Testis (tissue), 2 donors: ENCODE measurements at regions not wholly inside any gene's neighbourhood (a gene's known extent, or its start where the extent isn't known, plus 50 kb on each side); places are given as distances from the start of the nearest gene placed in this dataset.
"Not testable (repeated sequence)": the region's sequence is repeated elsewhere in the genome, so short reads cannot be mapped to it uniquely, and the experiment has no call there.

Experiments
- DNase-seq: peaks from one replicate; pipeline ENCODE4 v3.0.0-alpha.2; 2019
- H3K27ac ChIP-seq, 2 donors: fragments of 200-600 bp; sonication (generic); one replicate each; pipeline ENCODE4 v1.5.1; 2019
- H3K27me3 ChIP-seq: fragments of 200-600 bp; sonication (generic); one replicate; pipeline ENCODE4 v1.5.1; 2019
- H3K36me3 ChIP-seq: fragments of 200-600 bp; sonication (generic); one replicate; pipeline ENCODE4 v1.5.1; 2017; ENCODE audit warnings: low read depth; ENCODE audit errors: missing control alignments
- H3K4me1 ChIP-seq: fragments of 200-600 bp; sonication (generic); one replicate; pipeline ENCODE4 v1.5.1; 2019
- H3K4me3 ChIP-seq, 2 donors: fragments of 200-600 bp; sonication (generic); one replicate each; pipeline ENCODE4 v1.5.1; 2017 to 2019
- H3K9me3 ChIP-seq: fragments of 200-600 bp; sonication (generic); one replicate; pipeline ENCODE4 v1.5.1; 2017
- POLR2A ChIP-seq: fragments of 450-650 bp; IDR thresholded peaks from one replicate; pipeline ENCODE4 v1.6.1; 2017; ENCODE audit warnings: antibody characterized with exemption, mild to moderate bottlenecking, moderate library complexity
- WGBS, 2 donors: methylation state at CpG; one replicate each; pipeline ENCODE4 v1.1.5; 2018; 5-methylcytosine and 5-hydroxymethylcytosine counted together
- intact Hi-C: fragments of 100-400 bp; cut with DNase I; formaldehyde crosslinking; loops from one replicate; pipeline ENCODE4 v1.15.1; 2023; ENCODE audit warnings: low total_unique reads
- TF ChIP-seq, protein P1 (sequence below), 3 experiments: fragments of 450-650 bp in 2 of 3; fragments of 200-600 bp in 1 of 3; sonication (generic) in 1 of 3; IDR thresholded peaks; one replicate each; pipeline ENCODE4 v1.5.1; 2016 to 2019; ENCODE audit warnings: antibody characterized with exemption in 3 of 3, mild to moderate bottlenecking in 2 of 3, moderate library complexity in 1 of 3

DNA sequence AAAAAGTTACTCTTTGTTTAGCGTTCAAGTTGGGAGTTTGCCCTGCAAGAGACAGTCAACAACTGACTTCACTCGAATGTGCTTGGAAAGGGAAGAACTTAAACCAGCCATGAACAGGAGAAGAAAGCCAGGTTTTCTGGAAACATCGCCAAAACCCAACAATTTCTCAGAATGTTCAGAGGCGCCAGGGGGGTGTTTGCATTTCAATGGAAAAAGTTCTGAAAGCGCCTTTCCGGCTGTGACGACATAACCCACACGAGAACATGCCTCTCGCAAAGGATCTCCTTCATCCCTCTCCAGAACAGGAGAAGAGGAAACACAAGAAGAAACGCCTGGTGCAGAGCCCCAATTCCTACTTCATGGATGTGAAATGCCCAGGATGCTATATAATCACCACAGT is 78.1 kb upstream of the ADGRA3 start:
- Histone ChIP-seq H3K9me3 (no peaks in the 10 kb centered on the region), H3K27ac (no peak overlapping the region), H3K27me3 (no peaks in the 10 kb centered on the region), H3K4me3 (no peak overlapping the region), H3K4me1 (no peaks in the 10 kb centered on the region), H3K36me3 (no peaks in the 10 kb centered on the region)
- intact Hi-C loops = no loop called here
- TF ChIP-seq POLR2A = no peak
- TF ChIP-seq, protein P1, sequence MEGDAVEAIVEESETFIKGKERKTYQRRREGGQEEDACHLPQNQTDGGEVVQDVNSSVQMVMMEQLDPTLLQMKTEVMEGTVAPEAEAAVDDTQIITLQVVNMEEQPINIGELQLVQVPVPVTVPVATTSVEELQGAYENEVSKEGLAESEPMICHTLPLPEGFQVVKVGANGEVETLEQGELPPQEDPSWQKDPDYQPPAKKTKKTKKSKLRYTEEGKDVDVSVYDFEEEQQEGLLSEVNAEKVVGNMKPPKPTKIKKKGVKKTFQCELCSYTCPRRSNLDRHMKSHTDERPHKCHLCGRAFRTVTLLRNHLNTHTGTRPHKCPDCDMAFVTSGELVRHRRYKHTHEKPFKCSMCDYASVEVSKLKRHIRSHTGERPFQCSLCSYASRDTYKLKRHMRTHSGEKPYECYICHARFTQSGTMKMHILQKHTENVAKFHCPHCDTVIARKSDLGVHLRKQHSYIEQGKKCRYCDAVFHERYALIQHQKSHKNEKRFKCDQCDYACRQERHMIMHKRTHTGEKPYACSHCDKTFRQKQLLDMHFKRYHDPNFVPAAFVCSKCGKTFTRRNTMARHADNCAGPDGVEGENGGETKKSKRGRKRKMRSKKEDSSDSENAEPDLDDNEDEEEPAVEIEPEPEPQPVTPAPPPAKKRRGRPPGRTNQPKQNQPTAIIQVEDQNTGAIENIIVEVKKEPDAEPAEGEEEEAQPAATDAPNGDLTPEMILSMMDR (IDR thresholded peaks at IDR 0.05) = no peak
- DNase-seq = no peak
- 87% methylated on average over 10 of the region's 10 CpGs for WGBS, 2 donors

DNA sequence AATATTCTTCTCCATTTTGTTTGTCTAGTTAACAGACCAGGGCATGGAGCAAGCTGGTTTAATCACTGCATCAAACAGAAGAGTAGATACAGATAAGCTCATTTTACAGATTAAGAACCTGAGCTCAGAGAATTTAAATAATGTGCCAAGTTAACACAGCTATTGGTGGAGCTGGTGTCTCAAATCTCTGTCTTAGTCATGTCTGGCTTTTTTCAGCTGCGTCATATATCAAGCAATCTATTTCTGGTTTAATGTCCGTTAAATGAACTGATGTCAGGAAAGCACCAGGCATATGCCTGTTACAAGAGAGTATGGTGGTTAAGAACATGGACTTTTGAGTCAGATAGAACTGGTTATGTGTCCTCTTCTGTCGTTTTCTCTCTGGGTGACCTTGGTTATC is 79.8 kb upstream of the ADGRA3 start:
- no peaks in the 10 kb centered on the region for H3K9me3 ChIP-seq
- no peak overlapping the region for H3K4me3 ChIP-seq
- no peak for DNase-seq
- intact Hi-C loops = no loop called here
- no peak overlapping the region for H3K27ac ChIP-seq
- TF ChIP-seq, protein P1 (IDR thresholded peaks at IDR 0.05) = no peak
- no peak for TF ChIP-seq POLR2A
- H3K36me3 ChIP-seq = no peaks in the 10 kb centered on the region
- H3K4me1 ChIP-seq = no peaks in the 10 kb centered on the region
- 79% methylated on average over 3 of the region's 3 CpGs for WGBS, 2 donors
- H3K27me3 ChIP-seq = no peaks in the 10 kb centered on the region

DNA sequence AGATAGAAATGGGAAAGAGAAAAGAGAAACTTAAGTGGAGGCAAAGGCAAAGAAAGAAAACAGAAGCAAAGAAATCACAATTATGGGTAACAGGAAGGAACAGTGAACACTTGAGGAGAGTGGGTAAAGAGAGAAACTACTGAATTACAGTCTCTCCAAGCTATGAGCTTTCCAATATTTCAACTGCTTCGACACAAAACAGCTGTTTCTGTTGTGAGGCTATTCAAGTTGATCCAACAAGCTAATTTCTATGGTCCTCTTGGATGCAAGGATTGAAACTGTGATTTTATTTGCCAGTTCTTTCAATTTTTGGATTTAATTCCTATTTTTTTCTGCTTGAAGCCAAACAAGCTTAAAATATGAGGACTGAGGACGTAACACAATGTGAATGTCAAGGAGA is 80.5 kb upstream of the ADGRA3 start:
- DNase-seq = no peak
- Histone ChIP-seq H3K4me1 (no peaks in the 10 kb centered on the region), H3K4me3 (no peak overlapping the region), H3K36me3 (no peaks in the 10 kb centered on the region), H3K27me3 (no peaks in the 10 kb centered on the region), H3K27ac (no peak overlapping the region), H3K9me3 (no peaks in the 10 kb centered on the region)
- intact Hi-C loops = no loop called here
- 56 to 60% methylated on average over 2 of the region's 2 CpGs for WGBS, 2 donors
- TF ChIP-seq, protein P1 (IDR thresholded peaks at IDR 0.05) = no peak
- no peak for TF ChIP-seq POLR2A

DNA sequence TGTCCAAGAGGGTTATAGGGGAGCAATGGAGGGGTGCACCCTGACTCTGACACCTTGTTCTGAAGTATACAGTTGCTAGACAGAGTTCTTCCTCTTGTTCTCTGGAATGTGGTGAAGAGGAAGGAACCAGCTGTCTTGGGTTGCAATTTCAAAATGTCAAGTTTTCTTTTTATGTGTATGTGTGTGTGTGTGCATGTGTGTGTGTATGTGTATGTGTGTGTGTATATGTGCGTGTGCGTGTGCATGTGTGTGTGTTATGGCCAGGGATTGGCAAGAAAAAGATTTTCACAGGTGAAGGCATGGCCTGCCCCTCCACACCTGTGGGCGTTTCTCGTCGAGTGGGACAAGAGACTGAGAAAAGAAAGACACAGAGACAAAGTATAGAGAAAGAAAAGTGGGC is 81.6 kb upstream of the ADGRA3 start:
- Histone ChIP-seq H3K36me3 (no peaks in the 10 kb centered on the region), H3K4me1 (no peaks in the 10 kb centered on the region), H3K9me3 (no peaks in the 10 kb centered on the region), H3K27me3 (no peaks in the 10 kb centered on the region), H3K4me3 (no peak overlapping the region), H3K27ac (no peak overlapping the region)
- TF ChIP-seq, protein P1 (IDR thresholded peaks at IDR 0.05) = no peak
- intact Hi-C loops = no loop called here
- no peak for DNase-seq
- 91 to 93% methylated on average over 5 of the region's 5 CpGs for WGBS, 2 donors

DNA sequence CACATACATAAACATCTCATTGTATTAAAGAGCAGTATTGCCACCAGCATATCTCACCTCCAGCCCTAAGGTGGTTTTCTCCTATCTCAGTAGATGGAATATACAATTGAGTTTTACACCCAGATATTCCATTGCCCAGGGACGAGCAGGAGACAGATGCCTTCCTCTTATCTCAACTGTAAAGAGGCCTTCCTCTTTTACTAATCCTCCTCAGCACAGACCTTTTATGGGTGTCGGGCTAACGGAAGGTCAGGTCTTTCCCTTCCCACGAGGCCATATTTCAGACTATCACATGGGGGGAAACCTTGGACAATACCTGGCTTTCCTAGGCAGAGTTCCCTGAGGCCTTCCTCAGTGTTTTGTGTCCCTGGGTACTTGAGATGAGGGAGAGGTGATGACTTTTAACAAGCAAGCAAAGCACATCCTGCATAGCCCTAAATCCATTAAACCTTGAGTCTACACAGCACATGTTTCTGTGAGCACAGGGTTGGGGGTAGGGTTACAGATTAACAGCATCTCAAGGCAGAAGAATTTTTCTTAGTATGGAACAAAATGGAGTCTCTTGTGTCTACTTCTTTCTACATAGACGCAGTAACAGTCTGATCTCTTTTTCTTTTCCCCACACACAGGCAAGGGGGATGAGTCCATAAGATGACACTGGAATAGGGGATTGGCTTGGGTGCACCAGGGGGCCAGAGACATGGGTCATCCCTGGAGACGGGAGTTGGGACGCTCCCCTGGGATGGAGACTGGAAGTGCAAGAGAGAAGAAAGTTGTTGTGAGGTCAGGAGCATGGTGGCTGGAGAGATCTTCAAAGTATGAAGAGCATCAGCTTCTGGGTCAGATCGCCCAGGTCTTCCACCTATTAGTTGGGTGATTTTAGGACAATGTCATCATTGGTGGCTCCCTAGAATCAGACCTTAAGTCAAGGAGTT is 82.5 kb upstream of the ADGRA3 start:
- intact Hi-C loops, H3K27me3 ChIP-seq, H3K36me3 ChIP-seq, H3K4me1 ChIP-seq, H3K27ac ChIP-seq, H3K9me3 ChIP-seq, DNase-seq, H3K4me3 ChIP-seq: not testable (repeated sequence)
- WGBS, 2 donors = 75 to 82% methylated on average over 8 of the region's 8 CpGs

DNA sequence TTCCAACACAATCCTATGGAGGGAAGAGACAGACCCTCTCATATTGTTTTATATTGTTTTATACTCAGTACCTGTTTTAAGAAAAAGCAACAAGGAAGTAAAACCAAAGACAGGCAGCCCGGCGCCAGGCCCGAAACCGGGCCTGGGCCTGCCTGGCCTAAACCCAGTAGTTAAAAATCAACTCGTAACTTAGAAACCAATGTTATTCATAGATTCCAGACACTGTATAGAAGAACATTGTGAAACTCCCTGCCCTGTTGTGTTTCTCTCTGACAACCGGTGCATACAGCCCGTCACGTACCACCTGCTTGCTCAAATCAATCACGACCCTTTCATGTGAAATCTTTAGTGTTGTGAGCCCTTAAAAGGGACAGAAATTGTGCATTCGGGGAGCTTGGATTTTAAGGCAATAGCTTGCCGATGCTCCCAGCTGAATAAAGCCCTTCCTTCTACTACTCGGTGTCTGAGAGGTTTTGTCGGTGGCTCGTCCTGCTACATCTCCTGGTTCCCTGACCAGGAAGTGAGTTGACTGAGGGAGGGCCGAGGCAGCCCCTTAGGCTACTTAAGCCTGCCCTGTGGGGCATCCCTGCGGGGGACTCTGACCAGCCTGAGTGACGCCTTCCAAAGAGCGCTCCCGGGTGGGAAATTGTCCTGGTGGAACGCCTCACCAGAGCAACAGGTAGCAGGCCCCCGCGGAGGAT is 83.5 kb upstream of the ADGRA3 start:
- H3K9me3 ChIP-seq, DNase-seq, H3K4me1 ChIP-seq, intact Hi-C loops, H3K27ac ChIP-seq, H3K36me3 ChIP-seq, H3K4me3 ChIP-seq, H3K27me3 ChIP-seq: not testable (repeated sequence)
- 94 to 96% methylated on average over 20 to 22 of the region's 22 CpGs for WGBS, 2 donors

DNA sequence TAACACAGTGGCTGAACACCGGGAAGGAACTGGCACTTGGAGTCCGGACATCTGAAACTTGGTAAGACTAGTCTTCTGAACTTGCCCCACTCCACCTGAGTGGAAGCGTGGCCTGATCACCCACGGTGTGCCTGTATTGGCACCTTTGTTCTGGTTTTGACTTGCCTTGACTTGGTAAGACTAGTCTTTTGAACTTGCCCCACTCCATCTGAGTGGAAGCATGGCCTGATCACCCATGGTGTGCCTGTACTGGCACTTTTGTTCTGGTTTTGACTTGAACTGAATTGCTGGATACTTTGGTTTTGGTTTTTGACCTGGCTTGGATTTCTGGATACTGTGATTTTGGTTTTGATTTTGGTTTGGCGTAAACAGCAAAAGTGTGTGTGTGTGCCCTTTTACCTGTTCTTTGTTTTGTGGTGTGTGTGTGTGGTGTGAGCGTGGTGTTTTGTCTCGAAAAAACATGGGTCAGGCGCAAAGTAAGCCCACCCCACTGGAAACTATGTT is 84.1 kb upstream of the ADGRA3 start:
- not testable (repeated sequence) for H3K36me3 ChIP-seq, H3K4me3 ChIP-seq, H3K4me1 ChIP-seq, DNase-seq, H3K27ac ChIP-seq, H3K27me3 ChIP-seq, H3K9me3 ChIP-seq
- intact Hi-C loops = loop anchor here (5.0 kb wide), 1 partner anchor 188 kb away; no protein-coding TSS in a partner anchor
- WGBS, 2 donors = 89 to 98% methylated on average over 7 to 8 of the region's 8 CpGs

DNA sequence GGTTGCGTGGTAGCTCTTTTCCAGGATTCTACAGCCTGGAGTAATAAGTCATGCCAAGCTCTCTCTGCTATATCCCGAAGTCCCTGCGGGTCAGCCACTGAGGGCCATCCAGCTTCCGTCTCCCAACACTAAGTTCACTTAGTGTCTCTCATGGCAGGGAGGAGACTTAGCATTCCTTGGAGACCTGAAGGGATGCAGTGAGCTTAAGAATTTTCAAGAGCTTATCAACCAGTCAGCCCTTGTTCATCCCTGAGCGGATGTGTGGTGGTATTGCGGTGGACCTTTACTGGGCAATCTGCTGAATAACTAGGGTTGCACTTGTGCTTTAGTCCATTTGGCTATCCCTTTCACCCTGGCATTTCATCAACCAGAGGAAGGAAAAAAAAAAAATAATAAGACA is 85.8 kb upstream of the ADGRA3 start:
- H3K4me1 ChIP-seq, H3K4me3 ChIP-seq, H3K9me3 ChIP-seq, H3K27me3 ChIP-seq, DNase-seq, H3K36me3 ChIP-seq, H3K27ac ChIP-seq: not testable (repeated sequence)
- intact Hi-C loops = loop anchor here (5.0 kb wide), 1 partner anchor 189 kb away; no protein-coding TSS in a partner anchor
- WGBS, 2 donors = 94 to 97% methylated on average over 6 of the region's 6 CpGs
